Body of pancreas (tissue), 4 donors: ENCODE measurements at regions not wholly inside any gene's neighbourhood (a gene's known extent, or its start where the extent isn't known, plus 50 kb on each side); places are given as distances from the start of the nearest gene placed in this dataset.

Experiments
- CTCF ChIP-seq, 7 experiments: fragments of 450-650 bp in 4 of 7; fragments of 200-600 bp in 3 of 7; sonication (generic) in 3 of 7; IDR thresholded peaks; one replicate each; pipeline ENCODE4 v1.5.1; 2016 to 2019; ENCODE audit warnings: antibody characterized with exemption in 7 of 7
- POLR2A ChIP-seq, 3 donors: fragments of 450-650 bp; IDR thresholded peaks; one replicate each; pipeline ENCODE4 v1.6.1; 2016; ENCODE audit warnings: antibody characterized with exemption in 3 of 3, mild to moderate bottlenecking in 2 of 3

GRCh38 chr17:51407576-51407975, 147.2 kb downstream of the UTP18 start:
- TF ChIP-seq CTCF (IDR thresholded peaks at IDR 0.05): no peak
- no peak for TF ChIP-seq POLR2A (IDR thresholded peaks at IDR 0.05)
